ENCODE measurements at regions not wholly inside any gene's neighbourhood (a gene's known extent, or its start where the extent isn't known, plus 50 kb on each side); places are given as distances from the start of the nearest gene placed in this dataset.

GRCh38 chr2:47641366-47641765 is 70.6 kb upstream of the KCNK12 start:
- Histone ChIP-seq H3K9me3 (ENCODE audit: control insufficient read depth, insufficient read depth, low read length) (peaks cover 4% of the 10 kb centered on the region), H3K9ac (ENCODE audit: low read depth, low read length) (no peak overlapping the region), H3K4me3 (ENCODE audit: low read depth, low read length) (no peak overlapping the region), H3K36me3 (ENCODE audit: control insufficient read depth, insufficient read depth, low read length) (no peaks in the 10 kb centered on the region), H3K27me3 (ENCODE audit: control insufficient read depth, insufficient read depth, low read length) (no peaks in the 10 kb centered on the region), H3K4me1 (ENCODE audit: control insufficient read depth, insufficient read depth, low read length) (peaks cover 10% of the 10 kb centered on the region)

- H3K4me1 ChIP-seq (ENCODE audit: control insufficient read depth, insufficient read depth, low read length), result peaks cover 13% of the 10 kb centered on the region
- no peak overlapping the region for H3K9ac ChIP-seq (ENCODE audit: low read depth, low read length)
- H3K36me3 ChIP-seq (ENCODE audit: control insufficient read depth, insufficient read depth, low read length), result no peaks in the 10 kb centered on the region
- H3K9me3 ChIP-seq (ENCODE audit: control insufficient read depth, insufficient read depth, low read length), result peaks cover 4% of the 10 kb centered on the region
- H3K27me3 ChIP-seq (ENCODE audit: control insufficient read depth, insufficient read depth, low read length), result no peaks in the 10 kb centered on the region
- no peak overlapping the region for H3K4me3 ChIP-seq (ENCODE audit: low read depth, low read length)
Measured at GRCh38 chr2:47640356-47640755, 69.6 kb upstream of the KCNK12 start.

- H3K9me3 ChIP-seq (ENCODE audit: control insufficient read depth, insufficient read depth, low read length), result peaks cover 4% of the 10 kb centered on the region
- no peaks in the 10 kb centered on the region for H3K27me3 ChIP-seq (ENCODE audit: control insufficient read depth, insufficient read depth, low read length)
- H3K4me1 ChIP-seq (ENCODE audit: control insufficient read depth, insufficient read depth, low read length), result peaks cover 13% of the 10 kb centered on the region
- no peak overlapping the region for H3K4me3 ChIP-seq (ENCODE audit: low read depth, low read length)
- H3K9ac ChIP-seq (ENCODE audit: low read depth, low read length), result no peak overlapping the region
- H3K36me3 ChIP-seq (ENCODE audit: control insufficient read depth, insufficient read depth, low read length), result no peaks in the 10 kb centered on the region
Measured at GRCh38 chr2:47639467-47639866, 68.7 kb upstream of the KCNK12 start.

- Histone ChIP-seq H3K9me3 (ENCODE audit: control insufficient read depth, insufficient read depth, low read length) (peaks cover 4% of the 10 kb centered on the region), H3K9ac (ENCODE audit: low read depth, low read length) (no peak overlapping the region), H3K36me3 (ENCODE audit: control insufficient read depth, insufficient read depth, low read length) (no peaks in the 10 kb centered on the region), H3K4me1 (ENCODE audit: control insufficient read depth, insufficient read depth, low read length) (peaks cover 13% of the 10 kb centered on the region), H3K27me3 (ENCODE audit: control insufficient read depth, insufficient read depth, low read length) (no peaks in the 10 kb centered on the region), H3K4me3 (ENCODE audit: low read depth, low read length) (no peak overlapping the region)
Measured at GRCh38 chr2:47638430-47638829, 67.6 kb upstream of the KCNK12 start.

GRCh38 chr2:47636596-47637264 is 65.9 kb upstream of the KCNK12 start:
- Histone ChIP-seq H3K4me3 (ENCODE audit: low read depth, low read length) (no peak overlapping the region), H3K9ac (ENCODE audit: low read depth, low read length) (no peak overlapping the region), H3K4me1 (ENCODE audit: control insufficient read depth, insufficient read depth, low read length) (peaks cover 13% of the 10 kb centered on the region), H3K27me3 (ENCODE audit: control insufficient read depth, insufficient read depth, low read length) (no peaks in the 10 kb centered on the region), H3K36me3 (ENCODE audit: control insufficient read depth, insufficient read depth, low read length) (no peaks in the 10 kb centered on the region), H3K9me3 (ENCODE audit: control insufficient read depth, insufficient read depth, low read length) (peaks cover 4% of the 10 kb centered on the region)

- H3K9me3 ChIP-seq (ENCODE audit: control insufficient read depth, insufficient read depth, low read length), result peaks cover 4% of the 10 kb centered on the region
Measured at GRCh38 chr2:47636176-47636575, 65.4 kb upstream of the KCNK12 start.

GRCh38 chr2:47632754-47633153 is 62.0 kb upstream of the KCNK12 start:
- no peaks in the 10 kb centered on the region for H3K27me3 ChIP-seq (ENCODE audit: control insufficient read depth, insufficient read depth, low read length)
- no peaks in the 10 kb centered on the region for H3K36me3 ChIP-seq (ENCODE audit: control insufficient read depth, insufficient read depth, low read length)
- H3K4me3 ChIP-seq (ENCODE audit: low read depth, low read length), result no peak overlapping the region
- no peak overlapping the region for H3K9ac ChIP-seq (ENCODE audit: low read depth, low read length)
- H3K9me3 ChIP-seq (ENCODE audit: control insufficient read depth, insufficient read depth, low read length), result no peaks in the 10 kb centered on the region
- peaks cover 10% of the 10 kb centered on the region for H3K4me1 ChIP-seq (ENCODE audit: control insufficient read depth, insufficient read depth, low read length)

More at GRCh38 chr2:47636176-47636575, 65.4 kb upstream of the KCNK12 start:
- peaks cover 13% of the 10 kb centered on the region for H3K4me1 ChIP-seq (ENCODE audit: control insufficient read depth, insufficient read depth, low read length)
- H3K27me3 ChIP-seq (ENCODE audit: control insufficient read depth, insufficient read depth, low read length), result no peaks in the 10 kb centered on the region
- H3K9ac ChIP-seq (ENCODE audit: low read depth, low read length), result no peak overlapping the region
- H3K36me3 ChIP-seq (ENCODE audit: control insufficient read depth, insufficient read depth, low read length), result no peaks in the 10 kb centered on the region
- no peak overlapping the region for H3K4me3 ChIP-seq (ENCODE audit: low read depth, low read length)

GRCh38 chr2:47631792-47632398 is 61.1 kb upstream of the KCNK12 start:
- Histone ChIP-seq H3K4me1 (ENCODE audit: control insufficient read depth, insufficient read depth, low read length) (peaks cover 8% of the 10 kb centered on the region), H3K9ac (ENCODE audit: low read depth, low read length) (no peak overlapping the region), H3K9me3 (ENCODE audit: control insufficient read depth, insufficient read depth, low read length) (no peaks in the 10 kb centered on the region)

GRCh38 chr2:47631306-47631705 is 60.5 kb upstream of the KCNK12 start:
- Histone ChIP-seq H3K27me3 (ENCODE audit: control insufficient read depth, insufficient read depth, low read length) (no peaks in the 10 kb centered on the region), H3K4me1 (ENCODE audit: control insufficient read depth, insufficient read depth, low read length) (peaks cover 2% of the 10 kb centered on the region), H3K4me3 (ENCODE audit: low read depth, low read length) (no peak overlapping the region), H3K9ac (ENCODE audit: low read depth, low read length) (no peak overlapping the region), H3K9me3 (ENCODE audit: control insufficient read depth, insufficient read depth, low read length) (no peaks in the 10 kb centered on the region), H3K36me3 (ENCODE audit: control insufficient read depth, insufficient read depth, low read length) (no peaks in the 10 kb centered on the region)

More at GRCh38 chr2:47631792-47632398, 61.1 kb upstream of the KCNK12 start:
- no peaks in the 10 kb centered on the region for H3K36me3 ChIP-seq (ENCODE audit: control insufficient read depth, insufficient read depth, low read length)
- no peaks in the 10 kb centered on the region for H3K27me3 ChIP-seq (ENCODE audit: control insufficient read depth, insufficient read depth, low read length)
- no peak overlapping the region for H3K4me3 ChIP-seq (ENCODE audit: low read depth, low read length)

- H3K4me3 ChIP-seq (ENCODE audit: low read depth, low read length), result no peak overlapping the region
- H3K4me1 ChIP-seq (ENCODE audit: control insufficient read depth, insufficient read depth, low read length), result no peaks in the 10 kb centered on the region
- no peaks in the 10 kb centered on the region for H3K27me3 ChIP-seq (ENCODE audit: control insufficient read depth, insufficient read depth, low read length)
- H3K9ac ChIP-seq (ENCODE audit: low read depth, low read length), result no peak overlapping the region
- H3K9me3 ChIP-seq (ENCODE audit: control insufficient read depth, insufficient read depth, low read length), result no peaks in the 10 kb centered on the region
- no peaks in the 10 kb centered on the region for H3K36me3 ChIP-seq (ENCODE audit: control insufficient read depth, insufficient read depth, low read length)
Measured at GRCh38 chr2:47629501-47630460, 59.0 kb upstream of the KCNK12 start.

GRCh38 chr2:47628904-47629303 is 58.1 kb upstream of the KCNK12 start:
- no peaks in the 10 kb centered on the region for H3K27me3 ChIP-seq (ENCODE audit: control insufficient read depth, insufficient read depth, low read length)
- no peaks in the 10 kb centered on the region for H3K4me1 ChIP-seq (ENCODE audit: control insufficient read depth, insufficient read depth, low read length)
- H3K4me3 ChIP-seq (ENCODE audit: low read depth, low read length), result no peak overlapping the region
- H3K9me3 ChIP-seq (ENCODE audit: control insufficient read depth, insufficient read depth, low read length), result no peaks in the 10 kb centered on the region
- no peaks in the 10 kb centered on the region for H3K36me3 ChIP-seq (ENCODE audit: control insufficient read depth, insufficient read depth, low read length)
- no peak overlapping the region for H3K9ac ChIP-seq (ENCODE audit: low read depth, low read length)
